HEK293 (cell line): ENCODE measurements at regions not wholly inside any gene's neighbourhood (a gene's known extent, or its start where the extent isn't known, plus 50 kb on each side); places are given as distances from the start of the nearest gene placed in this dataset.

Experiments
- CTCF ChIA-PET: fragments of 350-600 bp; formaldehyde crosslinking; extraction: SDS; loops from one replicate; lab custom pipeline; 2021; ENCODE audit warnings: antibody characterized with exemption; lab: Yijun Ruan, JAX
- POLR2A ChIA-PET: fragments of 300-600 bp; formaldehyde crosslinking; extraction: SDS; loops from one replicate; lab custom pipeline; 2020; ENCODE audit warnings: antibody characterized with exemption, inconsistent platforms; lab: Yijun Ruan, JAX
- H3K27ac ChIP-seq: fragments of 200-500 bp; sonication (Bioruptor generic); 2 replicates; pipeline ENCODE4 v1.5.1; 2014; ENCODE audit warnings: low read depth, low read length, control low read depth, inconsistent platforms; ENCODE audit errors: extremely low read depth
- H3K36me3 ChIP-seq, 2 experiments: fragments of 200-500 bp in 1 of 2; sonication (Bioruptor generic) in 1 of 2; 1 replicate in 1 of 2; 2 replicates in 1 of 2; pipeline ENCODE4 v1.5.1; 2014 to 2017; ENCODE audit warnings: inconsistent platforms in 2 of 2, low read length in 2 of 2; ENCODE audit not compliant: control insufficient read depth in 2 of 2, insufficient read depth in 1 of 2
- H3K4me1 ChIP-seq: fragments of 200-500 bp; sonication (Bioruptor generic); 2 replicates; pipeline ENCODE4 v1.5.1; 2014; ENCODE audit warnings: mild to moderate bottlenecking, low read length, inconsistent platforms; ENCODE audit not compliant: control insufficient read depth, insufficient read depth
- H3K4me3 ChIP-seq: 2 replicates; pipeline ENCODE4 v1.5.1; 2011; ENCODE audit warnings: low read depth, mild to moderate bottlenecking, control low read depth, low read length, moderate library complexity
- H3K9me3 ChIP-seq: fragments of 200-500 bp; sonication (Bioruptor generic); 2 replicates; pipeline ENCODE4 v1.5.1; 2014; ENCODE audit warnings: low read depth, low read length, inconsistent platforms; ENCODE audit not compliant: control insufficient read depth, insufficient read depth
- CTCF ChIP-seq: fragments of 450-650 bp; formaldehyde crosslinking; IDR thresholded peaks from 2 replicates; pipeline ENCODE4 v1.5.1; 2016; ENCODE audit warnings: missing biosample characterization, missing genetic modification characterization
- FEZF1 ChIP-seq: fragments of 450-650 bp; formaldehyde crosslinking; IDR thresholded peaks from 2 replicates; pipeline ENCODE4 v1.5.1; 2016; ENCODE audit warnings: missing biosample characterization, missing genetic modification characterization
- GFI1B ChIP-seq: fragments of 450-650 bp; formaldehyde crosslinking; IDR thresholded peaks from 2 replicates; pipeline ENCODE4 v1.5.1; 2016; ENCODE audit warnings: missing biosample characterization, missing genetic modification characterization
- HOXD13 ChIP-seq: sonication (generic); formaldehyde crosslinking; IDR thresholded peaks from 2 replicates; pipeline ENCODE4 v1.8.0; 2022; ENCODE audit warnings: missing genetic modification reagents, borderline replicate concordance
- INSM2 ChIP-seq: fragments of 450-650 bp; formaldehyde crosslinking; IDR thresholded peaks from 2 replicates; pipeline ENCODE4 v1.5.1; 2016; ENCODE audit warnings: missing biosample characterization, missing genetic modification characterization
- KLF8 ChIP-seq: fragments of 450-650 bp; formaldehyde crosslinking; IDR thresholded peaks from 2 replicates; pipeline ENCODE4 v1.5.1; 2016; ENCODE audit warnings: missing biosample characterization, missing genetic modification characterization
- PRDM2 ChIP-seq: fragments of 450-650 bp; formaldehyde crosslinking; IDR thresholded peaks from 2 replicates; pipeline ENCODE4 v1.5.1; 2016; ENCODE audit warnings: missing biosample characterization, missing genetic modification characterization, borderline replicate concordance
- SETDB1 ChIP-seq: IDR thresholded peaks from one replicate; pipeline ENCODE4 v1.6.1; 2017; ENCODE audit warnings: mild to moderate bottlenecking, low read length, moderate library complexity, mixed read lengths; ENCODE audit not compliant: insufficient read length
- SP2 ChIP-seq: fragments of 450-650 bp; formaldehyde crosslinking; IDR thresholded peaks from 2 replicates; pipeline ENCODE4 v1.5.1; 2016; ENCODE audit warnings: missing biosample characterization, missing genetic modification characterization
- SP7 ChIP-seq: fragments of 450-650 bp; formaldehyde crosslinking; IDR thresholded peaks from 2 replicates; pipeline ENCODE4 v1.5.1; 2016; ENCODE audit warnings: missing biosample characterization, missing genetic modification characterization
- ZBTB17 ChIP-seq: fragments of 450-650 bp; formaldehyde crosslinking; IDR thresholded peaks from 2 replicates; pipeline ENCODE4 v1.5.1; 2016; ENCODE audit warnings: missing biosample characterization, missing genetic modification characterization
- ZBTB21 ChIP-seq: fragments of 450-650 bp; formaldehyde crosslinking; IDR thresholded peaks from 2 replicates; pipeline ENCODE4 v1.5.1; 2017; ENCODE audit warnings: missing biosample characterization, missing genetic modification characterization
- ZBTB6 ChIP-seq: fragments of 450-650 bp; formaldehyde crosslinking; IDR thresholded peaks from 2 replicates; pipeline ENCODE4 v1.5.1; 2017; ENCODE audit warnings: missing biosample characterization, missing genetic modification characterization
- ZNF148 ChIP-seq: fragments of 450-650 bp; formaldehyde crosslinking; IDR thresholded peaks from 2 replicates; pipeline ENCODE4 v1.5.0; 2017; ENCODE audit warnings: missing biosample characterization, missing genetic modification characterization, borderline replicate concordance
- ZNF16 ChIP-seq: fragments of 450-650 bp; formaldehyde crosslinking; IDR thresholded peaks from 2 replicates; pipeline ENCODE4 v1.5.1; 2016; ENCODE audit warnings: low read depth, missing biosample characterization, missing genetic modification characterization
- ZNF175 ChIP-seq: fragments of 450-650 bp; formaldehyde crosslinking; IDR thresholded peaks from 2 replicates; pipeline ENCODE4 v1.5.1; 2016; ENCODE audit warnings: missing biosample characterization, missing genetic modification characterization
- ZNF354C ChIP-seq: fragments of 450-650 bp; formaldehyde crosslinking; IDR thresholded peaks from 2 replicates; pipeline ENCODE4 v1.5.1; 2016; ENCODE audit warnings: missing biosample characterization, missing genetic modification characterization, low read depth, borderline replicate concordance
- ZNF488 ChIP-seq: fragments of 450-650 bp; formaldehyde crosslinking; IDR thresholded peaks from 2 replicates; pipeline ENCODE4 v1.5.1; 2016; ENCODE audit warnings: missing biosample characterization, missing genetic modification characterization
- ZNF513 ChIP-seq: fragments of 450-650 bp; IDR thresholded peaks from 2 replicates; pipeline ENCODE4 v1.5.1; 2018; ENCODE audit warnings: missing biosample characterization, missing genetic modification characterization
- ZNF549 ChIP-seq: fragments of 450-650 bp; IDR thresholded peaks from 2 replicates; pipeline ENCODE4 v1.5.1; 2018; ENCODE audit warnings: missing biosample characterization, missing genetic modification characterization, mild to moderate bottlenecking, inconsistent platforms, moderate library complexity
- ZNF621 ChIP-seq: fragments of 450-650 bp; formaldehyde crosslinking; IDR thresholded peaks from 2 replicates; pipeline ENCODE4 v1.5.1; 2017; ENCODE audit warnings: missing biosample characterization, missing genetic modification characterization
- ZNF792 ChIP-seq: fragments of 450-650 bp; formaldehyde crosslinking; IDR thresholded peaks from 2 replicates; pipeline ENCODE4 v1.5.1; 2016; ENCODE audit warnings: missing biosample characterization, missing genetic modification characterization
- ZNF837 ChIP-seq: fragments of 450-650 bp; formaldehyde crosslinking; IDR thresholded peaks from 2 replicates; pipeline ENCODE4 v1.5.1; 2016; ENCODE audit warnings: missing biosample characterization, missing genetic modification characterization

GRCh38 chr18:24837066-24837465, 376.6 kb downstream of the HRH4 start:
- CTCF ChIA-PET, result interaction anchor here (0.9 to 1.6 kb wide), 2 partner anchors 10 to 12 kb away, joined by 3 to 4 read pairs; no protein-coding TSS in a partner anchor
- no peaks in the 10 kb centered on the region for H3K36me3 ChIP-seq
- TF ChIP-seq HOXD13 (CRISPR knock-in tag) (no peak), ZBTB6 (tag by site-specific recombination) (no peak), GFI1B (tag by site-specific recombination) (no peak), ZBTB21 (no peak), ZNF792 (tag by site-specific recombination) (no peak), ZNF621 (tag by site-specific recombination) (no peak), KLF8 (tag by site-specific recombination) (peak; percentile 66), CTCF (tag by site-specific recombination) (no peak), SETDB1 (no peak), ZNF354C (tag by site-specific recombination) (no peak), FEZF1 (tag by site-specific recombination) (peak; percentile 78), ZNF513 (peak; percentile 76; the same call in 1 of the 2 replicates), ZBTB17 (tag by site-specific recombination) (peak; percentile 52), SP7 (tag by site-specific recombination) (peak; percentile 99), ZNF148 (tag by site-specific recombination) (no peak), SP2 (tag by site-specific recombination) (0 out of 2 replicates have a peak, but pooled peaks have one; percentile 19), ZNF837 (tag by site-specific recombination) (no peak), ZNF16 (tag by site-specific recombination) (no peak), PRDM2 (tag by site-specific recombination) (no peak), ZNF549 (no peak), ZNF488 (no peak), ZNF175 (tag by site-specific recombination) (no peak), INSM2 (tag by site-specific recombination) (no peak)

More at GRCh38 chr18:24837066-24837465, 376.6 kb downstream of the HRH4 start:
- H3K4me1 ChIP-seq, result no peaks in the 10 kb centered on the region; the same call in 1 of the 2 replicates
- H3K4me3 ChIP-seq, result no peak overlapping the region
- POLR2A ChIA-PET, result interaction anchor here (0.5 kb wide), 1 partner anchor 165 kb away, joined by 4 read pairs; no protein-coding TSS in a partner anchor
- H3K9me3 ChIP-seq, result no peaks in the 10 kb centered on the region
- no peak overlapping the region; the same call in 1 of the 2 replicates for H3K27ac ChIP-seq
